ENCODE measurements at regions not wholly inside any gene's neighbourhood (a gene's known extent, or its start where the extent isn't known, plus 50 kb on each side); places are given as distances from the start of the nearest gene placed in this dataset.

- no peak for TF ChIP-seq CTCF (conservative IDR thresholded peaks at IDR 0.05; ENCODE audit: low read depth, low read length)
- no peak for DNase-seq (ENCODE audit: low read depth)
- H3K4me3 ChIP-seq (ENCODE audit: low read depth, low read length), result no peak overlapping the region
Observed at GRCh38 chr2:38217401-38218188, 141.6 kb upstream of the CYP1B1 start.

GRCh38 chr2:38216886-38217285 lies 140.9 kb upstream of the CYP1B1 start:
- no peak for TF ChIP-seq CTCF (conservative IDR thresholded peaks at IDR 0.05; ENCODE audit: low read depth, low read length)
- DNase-seq (ENCODE audit: low read depth), result no peak
- H3K4me3 ChIP-seq (ENCODE audit: low read depth, low read length), result no peak overlapping the region

- DNase-seq (ENCODE audit: low read depth), result no peak
- H3K4me3 ChIP-seq (ENCODE audit: low read depth, low read length), result no peak overlapping the region
- no peak for TF ChIP-seq CTCF (conservative IDR thresholded peaks at IDR 0.05; ENCODE audit: low read depth, low read length)
Observed at GRCh38 chr2:38215993-38216392, 140.0 kb upstream of the CYP1B1 start.

GRCh38 chr2:38215522-38215921 lies 139.6 kb upstream of the CYP1B1 start:
- DNase-seq (ENCODE audit: low read depth), result no peak
- TF ChIP-seq CTCF (conservative IDR thresholded peaks at IDR 0.05; ENCODE audit: low read depth, low read length), result no peak
- H3K4me3 ChIP-seq (ENCODE audit: low read depth, low read length), result no peak overlapping the region

- DNase-seq (ENCODE audit: low read depth), result no peak
- TF ChIP-seq CTCF (conservative IDR thresholded peaks at IDR 0.05; ENCODE audit: low read depth, low read length), result no peak
- H3K4me3 ChIP-seq (ENCODE audit: low read depth, low read length), result no peak overlapping the region
Observed at GRCh38 chr2:38214209-38214717, 138.3 kb upstream of the CYP1B1 start.

GRCh38 chr2:38213619-38214167 lies 137.7 kb upstream of the CYP1B1 start:
- TF ChIP-seq CTCF (conservative IDR thresholded peaks at IDR 0.05; ENCODE audit: low read depth, low read length), result no peak
- H3K4me3 ChIP-seq (ENCODE audit: low read depth, low read length), result no peak overlapping the region
- DNase-seq (ENCODE audit: low read depth), result no peak
